BE2C (cell line): ENCODE measurements at regions not wholly inside any gene's neighbourhood (a gene's known extent, or its start where the extent isn't known, plus 50 kb on each side); places are given as distances from the start of the nearest gene placed in this dataset.

Source experiments
- DNase-seq: peaks from one replicate; pipeline ENCODE4 v3.0.0-alpha.2; 2020
- H3K27me3 ChIP-seq: fragments of 250-450 bp; sonication (Bioruptor Pico); 2 replicates; pipeline ENCODE4 v1.5.1; 2020; ENCODE audit warnings: mild to moderate bottlenecking
- H3K36me3 ChIP-seq: fragments of 250-450 bp; sonication (Bioruptor Pico); 2 replicates; pipeline ENCODE4 v1.5.1; 2020; ENCODE audit warnings: mild to moderate bottlenecking
- H3K4me1 ChIP-seq: fragments of 250-450 bp; sonication (Bioruptor Pico); 2 replicates; pipeline ENCODE4 v1.5.1; 2020
- H3K4me3 ChIP-seq: 2 replicates; pipeline ENCODE4 v1.5.1; 2011; ENCODE audit warnings: low read depth, low read length
- H3K9me3 ChIP-seq: fragments of 250-450 bp; sonication (Bioruptor Pico); 2 replicates; pipeline ENCODE4 v1.5.1; 2020
- CTCF ChIP-seq: IDR thresholded peaks from 2 replicates; pipeline ENCODE4 v1.5.1; 2012; ENCODE audit warnings: mild to moderate bottlenecking, low read depth, low read length

DNA sequence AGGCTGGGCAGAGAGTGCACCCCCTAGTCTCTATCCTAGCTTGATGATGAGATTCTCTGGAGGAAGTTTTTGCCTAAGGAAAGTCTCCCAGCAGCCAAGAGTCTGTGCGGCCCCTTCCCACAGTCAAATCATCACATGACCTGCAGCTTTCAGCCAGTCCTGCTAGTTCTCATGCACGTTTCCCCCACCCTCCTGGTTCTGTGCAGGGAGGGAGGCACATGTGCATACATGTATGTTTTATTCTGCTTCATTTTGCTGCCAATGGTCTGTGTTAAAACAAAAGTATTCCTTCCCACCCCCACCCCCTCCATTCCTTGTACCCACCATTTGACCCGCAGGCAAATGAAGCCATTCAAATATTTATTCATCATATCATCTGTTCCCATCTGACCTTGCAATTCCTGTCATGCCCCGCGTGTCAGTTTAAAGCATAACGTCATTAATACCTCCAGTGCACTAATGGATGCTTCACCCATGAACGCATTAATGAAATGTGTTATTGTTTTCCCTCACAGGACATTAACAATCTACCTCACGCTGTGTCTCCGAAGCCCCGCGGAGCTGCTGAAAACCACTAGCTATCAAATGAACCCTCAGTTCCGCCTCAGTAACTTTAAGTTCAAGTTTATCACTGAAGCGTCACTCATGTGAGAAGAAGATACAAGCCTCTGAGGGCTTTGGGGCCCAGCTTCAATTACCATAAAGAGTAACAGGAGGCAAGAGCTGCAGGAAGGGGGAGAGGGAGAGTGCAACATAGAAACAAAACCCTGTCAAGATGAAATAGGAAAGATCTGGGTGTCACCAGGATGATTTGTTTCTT lies 139.6 kb downstream of the RASEF start:
- peak overlapping the region; percentile 7 for H3K4me3 ChIP-seq
- TF ChIP-seq CTCF, result no peak
- peaks cover 6% of the 10 kb centered on the region for H3K4me1 ChIP-seq
- H3K27me3 ChIP-seq, result no peaks in the 10 kb centered on the region
- peak; percentile 23 for DNase-seq
- H3K36me3 ChIP-seq, result no peaks in the 10 kb centered on the region
- no peaks in the 10 kb centered on the region for H3K9me3 ChIP-seq

GRCh38 chr9:82923912-82924605 lies 138.9 kb downstream of the RASEF start:
- H3K36me3 ChIP-seq, result no peaks in the 10 kb centered on the region
- no peak for DNase-seq
- peak overlapping the region; percentile 7 for H3K4me3 ChIP-seq
- no peaks in the 10 kb centered on the region for H3K27me3 ChIP-seq
- no peaks in the 10 kb centered on the region for H3K9me3 ChIP-seq
- no peak for TF ChIP-seq CTCF
- peaks cover 6% of the 10 kb centered on the region for H3K4me1 ChIP-seq
